Forelimb muscle (tissue), 1 donor: ENCODE measurements at regions not wholly inside any gene's neighbourhood (a gene's known extent, or its start where the extent isn't known, plus 50 kb on each side); places are given as distances from the start of the nearest gene placed in this dataset.

Experiments used
- DNase-seq: peaks from one replicate; pipeline ENCODE4 v3.0.0-alpha.2; 2013; ENCODE audit warnings: low read depth

DNA sequence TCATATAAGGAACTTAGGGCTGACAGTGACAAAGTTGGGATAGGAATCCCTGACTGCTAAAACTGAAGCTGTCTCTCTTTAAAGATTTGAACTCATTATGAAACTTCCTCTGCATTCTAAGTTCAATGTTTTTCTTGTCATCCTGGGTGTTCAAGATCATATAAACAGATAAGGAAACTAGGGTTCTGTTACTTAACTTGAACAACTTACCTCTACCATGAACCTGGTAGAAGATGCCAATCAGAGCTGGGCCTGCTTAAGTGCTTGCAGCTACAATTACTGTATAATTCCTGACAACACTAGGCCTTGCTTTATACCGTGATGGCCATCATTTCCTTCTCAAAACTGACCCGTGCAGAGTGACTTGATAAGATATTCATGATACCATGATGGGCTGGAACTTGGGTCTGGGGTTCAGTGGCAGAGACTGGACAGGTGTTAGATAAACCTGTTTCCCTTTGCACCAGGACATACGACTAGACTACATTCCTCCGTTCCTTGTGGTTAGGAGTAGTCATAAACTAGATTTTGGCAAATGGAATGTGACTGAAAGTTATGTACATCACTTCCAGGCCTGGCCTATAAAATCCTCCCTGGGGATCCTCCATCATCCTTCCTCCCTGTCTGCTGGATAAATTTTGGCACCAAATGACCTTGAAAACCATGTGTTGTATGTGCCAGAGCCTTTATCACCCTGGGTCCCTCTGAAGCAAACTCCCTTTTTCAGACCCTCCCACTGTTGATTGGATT, 172.2 kb upstream of the PRICKLE1 start:
- no peak for DNase-seq

DNA sequence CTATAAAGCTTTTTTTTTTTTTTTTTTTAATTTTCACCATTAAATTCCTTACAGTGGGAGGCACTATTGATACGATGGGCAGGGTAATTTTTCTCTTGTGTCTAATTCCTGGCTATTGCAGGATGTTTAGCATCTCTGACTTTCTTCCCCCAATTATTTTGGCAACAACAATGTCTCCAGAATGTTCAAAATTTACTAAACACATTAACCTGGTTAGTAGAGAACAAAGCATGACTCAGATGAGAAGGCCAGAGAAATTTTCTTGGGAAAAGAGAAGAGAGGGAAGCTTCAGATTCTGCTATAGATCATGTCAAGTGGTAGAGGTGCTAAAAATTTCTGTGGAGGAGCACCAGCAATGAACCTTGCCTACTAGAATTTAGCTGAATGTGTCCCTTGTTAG, 171.5 kb upstream of the PRICKLE1 start:
- DNase-seq = no peak

DNA sequence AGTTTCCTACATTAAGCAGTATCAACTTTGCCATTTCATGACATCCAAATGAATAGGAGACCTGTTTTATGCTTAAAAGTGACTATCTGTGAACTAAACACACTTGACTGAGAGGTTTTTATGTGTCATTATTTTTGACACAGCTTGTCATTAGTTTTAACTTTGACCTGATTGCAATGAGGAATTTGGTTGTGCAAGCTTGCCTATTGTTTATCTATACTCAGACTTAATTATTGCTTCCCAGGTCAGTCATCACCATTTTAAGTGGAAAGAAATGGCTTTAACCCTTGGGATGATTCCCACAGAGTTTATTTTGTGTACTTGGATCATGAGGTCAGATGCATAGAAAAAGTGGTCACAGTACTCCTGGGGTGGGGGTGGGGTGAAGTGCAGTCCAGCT, 171.0 kb upstream of the PRICKLE1 start:
- DNase-seq = no peak

DNA sequence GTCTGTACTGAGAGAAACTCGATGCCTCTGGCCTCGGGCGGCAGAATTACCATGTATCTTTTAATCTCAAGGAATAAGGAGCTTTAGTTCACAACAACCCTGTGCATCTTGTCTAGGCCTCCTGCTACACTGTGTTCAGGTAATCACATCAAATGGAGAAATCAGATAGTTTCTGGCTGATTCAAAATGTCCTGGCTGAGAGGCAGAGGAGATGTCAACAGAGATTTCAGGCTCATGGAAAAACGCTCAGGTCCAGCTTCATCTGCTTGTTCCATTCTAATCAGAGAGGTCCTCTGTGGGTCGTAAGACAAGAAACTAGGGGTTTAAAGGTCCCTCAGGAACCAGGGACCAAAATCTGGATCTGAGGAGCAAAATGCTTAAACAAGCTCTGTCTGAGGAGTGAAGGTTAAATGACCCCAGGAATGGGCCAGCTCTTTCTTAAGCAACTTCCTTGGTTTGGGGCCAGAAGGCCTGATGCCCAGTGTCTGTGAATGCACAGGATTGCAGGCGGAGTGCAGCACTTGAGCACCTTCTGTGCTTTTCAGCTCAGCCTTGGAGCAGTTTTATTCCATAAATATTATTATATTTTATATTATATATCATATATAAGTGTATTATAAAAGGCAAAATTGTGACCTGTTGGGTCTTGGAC, 170.2 kb upstream of the PRICKLE1 start:
- peak; percentile 73 for DNase-seq

DNA sequence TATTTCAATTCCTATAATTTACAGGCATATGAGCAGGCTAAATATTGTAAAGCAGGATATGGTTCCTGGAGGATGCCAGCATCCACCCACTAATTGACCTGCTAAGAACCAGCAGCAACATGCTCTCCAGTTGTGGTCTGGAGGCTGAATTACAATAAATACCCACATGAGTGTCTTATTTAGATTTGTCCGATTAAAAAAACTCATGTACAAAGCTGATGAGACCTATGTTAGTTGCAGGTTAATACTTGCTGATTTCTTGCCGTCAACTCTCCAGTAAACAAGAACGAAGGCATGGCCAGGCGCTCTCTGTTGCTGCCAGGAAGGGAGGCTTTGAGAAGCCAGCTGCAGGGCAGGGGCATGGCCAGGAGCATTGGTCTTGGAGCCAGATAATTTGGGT, 169.3 kb upstream of the PRICKLE1 start:
- no peak for DNase-seq

DNA sequence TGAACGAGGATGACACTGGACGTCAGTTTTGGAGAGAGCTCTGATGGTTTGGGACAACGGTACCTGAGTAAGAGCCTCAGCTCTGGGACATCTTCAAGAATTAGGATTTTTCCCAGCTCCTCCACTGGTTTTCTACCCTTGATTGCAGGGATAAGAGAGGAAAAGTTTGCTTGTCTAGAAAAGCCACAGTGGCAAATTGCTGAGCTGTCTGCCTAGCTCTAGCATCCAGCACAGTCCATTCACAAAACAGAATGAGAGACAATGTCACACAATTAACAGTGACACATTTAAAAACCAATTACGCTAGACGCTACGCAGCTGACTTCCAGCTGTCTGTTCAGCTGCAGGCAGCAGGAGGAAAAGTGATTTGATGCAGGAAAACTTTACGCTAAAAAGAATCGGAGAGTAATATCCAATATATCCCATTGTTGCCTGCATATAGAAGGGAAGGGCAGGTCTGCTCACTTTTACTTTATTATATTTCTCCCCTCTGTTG, 168.1 kb upstream of the PRICKLE1 start:
- no peak for DNase-seq

DNA sequence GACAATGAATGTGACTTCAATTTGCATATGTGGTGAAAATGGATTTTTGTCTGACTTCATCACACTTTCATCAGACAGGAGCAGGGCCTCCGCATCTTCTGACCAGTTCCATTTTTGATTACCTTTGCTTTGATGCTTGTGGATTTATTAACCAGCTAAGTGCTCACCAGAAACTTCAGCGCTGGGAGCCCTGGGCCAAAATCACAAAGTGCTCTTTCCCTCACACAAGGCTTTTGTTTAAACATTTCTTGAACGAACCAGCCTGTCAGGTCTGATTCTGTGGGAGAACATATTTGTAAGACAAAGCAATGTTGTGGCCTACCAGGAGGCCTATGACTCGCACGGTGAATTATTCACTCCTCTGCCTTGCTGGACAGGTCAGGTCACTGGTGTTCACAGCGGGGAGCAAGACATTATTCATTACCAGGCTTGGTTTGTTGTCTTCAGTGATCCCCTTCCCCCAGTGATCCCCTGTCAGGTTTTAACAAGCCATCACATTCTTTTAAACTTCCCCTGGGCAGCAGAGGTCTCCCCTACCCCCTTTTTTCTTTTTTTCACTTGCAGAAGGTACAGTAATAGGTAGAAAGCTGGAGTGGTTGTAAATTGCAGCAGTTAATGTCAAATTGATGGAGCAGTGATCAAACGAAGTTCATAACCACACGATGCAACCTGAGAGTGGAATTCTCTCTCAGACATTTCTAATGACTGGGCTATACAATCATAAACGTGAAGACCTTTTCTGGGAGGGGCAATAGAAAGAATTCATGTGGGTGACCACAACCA, 167.5 kb upstream of the PRICKLE1 start:
- DNase-seq = no peak

DNA sequence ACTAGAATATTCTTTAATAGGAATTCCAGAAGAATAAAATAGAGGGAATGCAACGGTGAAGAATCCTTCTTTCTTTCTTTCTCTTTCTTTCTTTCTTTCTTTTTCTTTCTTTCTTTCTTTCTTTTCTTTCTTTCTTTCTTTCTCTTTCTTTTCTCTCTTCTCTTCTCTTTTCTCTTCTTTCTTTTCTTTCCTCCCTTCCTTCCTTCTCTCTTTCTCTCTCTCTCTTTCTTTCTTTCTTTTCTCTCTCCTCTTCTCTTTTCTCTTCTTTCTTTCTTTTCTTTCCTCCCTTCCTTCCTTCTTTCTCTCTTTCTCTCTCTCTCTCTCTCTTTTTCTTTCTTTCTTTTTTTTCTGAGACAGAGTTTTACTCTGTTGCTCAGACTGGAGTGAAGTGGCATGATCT, 160.8 kb upstream of the PRICKLE1 start:
- no peak for DNase-seq

DNA sequence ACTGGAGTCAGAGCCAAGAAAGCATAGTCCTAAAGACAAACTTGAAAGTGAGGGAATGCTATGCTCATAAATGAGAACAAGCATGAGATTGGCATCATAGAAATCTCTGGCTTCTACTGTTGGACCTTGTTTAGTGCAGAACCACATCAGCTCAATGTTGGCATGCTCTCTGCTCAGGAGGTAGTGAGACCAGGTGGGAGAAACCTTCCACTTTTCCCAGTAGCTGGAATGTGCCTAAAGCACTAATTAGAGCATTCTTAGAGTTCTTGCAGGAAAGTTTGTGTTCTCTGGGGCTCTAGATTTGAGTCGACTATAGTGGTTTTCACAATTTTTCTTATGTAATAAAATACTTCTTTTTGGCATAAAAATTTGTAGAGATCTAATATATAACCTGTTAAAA, 159.7 kb upstream of the PRICKLE1 start:
- no peak for DNase-seq

DNA sequence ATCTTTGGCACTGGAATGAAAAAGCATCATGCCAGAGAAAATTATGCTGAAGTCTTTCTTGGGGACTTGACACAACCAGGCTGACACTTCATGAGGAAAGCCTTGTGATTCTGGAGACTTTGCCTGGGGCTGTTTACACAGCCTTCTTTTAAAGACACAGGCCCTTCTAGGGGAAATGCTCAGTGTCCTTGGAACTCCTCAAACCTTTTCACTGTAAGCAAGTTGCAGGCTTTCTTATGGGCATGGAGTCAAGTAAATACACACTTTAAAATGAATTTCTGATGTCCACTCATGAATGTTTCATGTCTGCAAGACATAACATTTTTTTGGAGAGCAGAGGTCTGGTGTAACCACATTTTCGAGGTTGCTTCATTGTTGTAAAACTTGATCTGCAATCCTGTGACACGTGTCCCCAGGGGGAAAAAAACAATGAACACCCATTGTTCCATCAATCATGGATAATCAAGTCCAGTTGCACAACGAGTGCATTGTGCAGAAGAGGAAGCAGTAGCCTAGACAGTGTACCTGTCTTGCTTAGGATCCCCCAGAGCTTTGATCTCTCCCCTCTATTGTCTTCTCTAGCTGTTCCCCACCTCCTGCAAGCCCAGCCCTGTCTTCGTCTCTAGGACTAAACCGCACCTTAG, 155.1 kb upstream of the PRICKLE1 start:
- no peak for DNase-seq

DNA sequence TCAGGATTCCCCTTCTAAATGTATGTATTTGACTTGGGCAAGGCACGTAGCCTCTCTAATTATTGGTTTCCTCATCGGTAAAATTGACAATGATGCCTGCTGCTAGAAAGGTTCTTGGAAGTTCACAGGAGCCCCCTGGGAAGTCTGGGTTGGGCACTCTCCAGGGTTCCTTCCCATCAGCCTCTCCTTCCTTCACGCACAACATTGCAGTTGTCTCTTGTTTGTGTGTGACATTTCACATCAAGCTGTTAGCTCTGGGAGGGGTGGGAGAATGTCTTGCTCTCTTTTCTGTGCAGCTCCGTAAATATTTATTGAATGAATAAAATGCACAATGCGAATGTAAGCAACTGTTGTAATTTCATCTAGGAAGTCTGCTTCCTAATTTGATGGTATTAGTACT, 153.2 kb upstream of the PRICKLE1 start:
- DNase-seq = no peak

DNA sequence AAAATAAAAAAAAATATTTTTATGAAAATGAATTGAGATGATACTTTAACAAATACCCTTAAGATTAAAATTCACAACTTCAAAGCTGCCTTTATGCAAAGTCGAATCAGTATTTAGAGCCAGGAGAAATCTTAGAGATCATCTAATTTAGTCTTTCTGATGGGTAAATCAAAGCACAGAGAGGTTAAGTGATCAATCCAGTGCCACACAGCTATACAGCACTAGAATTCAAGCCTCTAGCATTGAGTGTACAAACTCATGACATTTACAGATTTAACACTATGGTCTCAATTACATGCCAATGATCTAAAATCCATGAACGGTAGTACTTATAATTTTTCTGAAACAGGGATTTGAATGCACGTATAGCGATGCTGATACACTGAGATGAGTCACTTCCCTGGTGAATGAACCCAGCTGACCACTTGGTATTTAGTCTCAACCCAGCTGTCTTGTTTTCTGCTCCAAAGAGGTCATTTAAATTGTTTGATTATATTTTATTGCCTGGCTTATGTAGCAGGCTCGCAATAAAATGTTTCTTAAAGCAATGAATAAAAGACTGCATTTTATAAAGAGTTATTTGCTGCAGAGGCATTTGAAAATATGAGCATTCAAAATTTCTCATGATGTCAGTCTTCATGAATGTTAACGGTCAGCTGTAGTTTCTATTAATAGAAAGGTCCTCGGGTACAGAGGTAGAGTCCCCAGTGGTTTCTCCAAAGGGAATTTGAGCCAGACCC, 152.4 kb upstream of the PRICKLE1 start:
- peak; percentile 24 for DNase-seq

DNA sequence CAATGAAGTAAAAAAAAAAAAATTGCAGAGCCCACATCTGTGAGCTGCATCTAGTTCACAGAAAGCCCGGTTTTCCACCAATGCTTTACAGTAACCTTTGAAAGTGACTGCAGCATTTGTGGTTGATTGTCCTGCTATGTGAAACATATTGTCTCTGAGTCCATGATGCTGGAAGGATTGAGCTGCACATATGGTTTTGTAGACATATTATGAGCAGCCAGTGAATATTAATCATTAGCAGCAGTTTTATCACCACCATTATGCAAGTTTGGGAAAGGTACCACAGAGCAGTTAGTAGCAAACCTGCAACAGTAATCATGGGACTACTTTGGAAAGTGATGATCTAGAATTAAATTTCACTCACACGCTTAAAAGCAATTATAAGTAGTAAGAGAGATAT, 151.5 kb upstream of the PRICKLE1 start:
- DNase-seq = no peak

DNA sequence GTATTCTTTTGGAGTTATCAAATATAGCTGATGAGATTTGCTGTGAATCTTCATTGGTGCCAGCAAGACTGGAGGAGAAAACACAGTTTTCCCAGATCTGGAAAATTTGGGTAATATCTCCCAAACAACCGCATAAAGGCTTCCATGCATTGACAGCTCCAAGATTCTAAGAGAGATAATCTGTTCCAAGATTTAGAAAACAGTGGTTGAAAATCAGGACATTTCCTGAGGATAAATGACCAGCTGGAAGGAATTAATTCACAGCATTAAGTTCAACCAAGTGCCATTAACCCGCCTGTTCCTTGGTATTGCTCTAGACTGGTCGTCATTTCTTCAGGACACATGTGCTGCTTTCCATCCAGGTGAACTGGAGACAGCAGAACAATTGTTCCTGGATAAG, 147.9 kb upstream of the PRICKLE1 start:
- no peak for DNase-seq

DNA sequence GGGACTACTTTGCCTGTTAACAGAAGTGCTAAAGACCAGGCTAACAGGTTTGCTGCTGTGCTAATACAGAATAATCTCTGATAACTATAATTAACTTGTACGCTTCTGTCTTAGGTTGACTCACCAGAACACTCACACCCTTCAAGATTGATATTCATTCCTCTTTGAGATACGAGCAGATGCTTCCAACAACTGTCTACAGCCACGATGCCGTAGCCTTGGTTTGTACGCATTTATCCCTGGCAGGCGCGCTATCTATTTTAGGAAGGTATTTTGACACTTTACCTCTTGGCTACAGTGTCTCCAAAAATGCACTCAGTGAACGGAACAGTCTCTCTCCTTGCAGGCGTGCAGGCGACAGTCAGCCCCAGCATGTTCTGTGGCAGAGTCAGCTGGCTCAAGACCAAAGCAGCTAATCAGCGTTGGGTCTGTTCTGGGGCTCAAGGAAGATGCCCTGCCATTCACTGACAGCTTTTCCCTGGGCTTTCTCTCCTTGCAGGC, 146.4 kb upstream of the PRICKLE1 start:
- no peak for DNase-seq

DNA sequence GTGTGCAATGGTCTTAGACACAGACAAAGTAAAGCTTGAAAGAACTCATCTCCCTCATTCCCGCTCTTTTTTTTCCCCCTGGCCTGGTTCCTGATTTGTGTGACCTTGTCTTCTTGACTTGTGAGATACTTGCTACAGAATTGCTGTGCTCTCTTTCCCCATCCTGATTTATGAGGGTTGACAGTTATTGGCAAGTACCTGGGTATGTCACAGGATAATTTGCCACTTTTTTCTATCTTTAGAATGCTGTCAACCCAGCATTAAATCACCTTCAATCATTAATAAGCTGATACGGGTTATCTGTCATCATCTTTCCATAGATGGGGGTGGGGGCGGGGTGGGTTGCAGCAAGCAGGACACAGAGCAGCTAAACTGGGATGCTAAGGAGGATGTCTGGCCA, 144.4 kb upstream of the PRICKLE1 start:
- no peak for DNase-seq

DNA sequence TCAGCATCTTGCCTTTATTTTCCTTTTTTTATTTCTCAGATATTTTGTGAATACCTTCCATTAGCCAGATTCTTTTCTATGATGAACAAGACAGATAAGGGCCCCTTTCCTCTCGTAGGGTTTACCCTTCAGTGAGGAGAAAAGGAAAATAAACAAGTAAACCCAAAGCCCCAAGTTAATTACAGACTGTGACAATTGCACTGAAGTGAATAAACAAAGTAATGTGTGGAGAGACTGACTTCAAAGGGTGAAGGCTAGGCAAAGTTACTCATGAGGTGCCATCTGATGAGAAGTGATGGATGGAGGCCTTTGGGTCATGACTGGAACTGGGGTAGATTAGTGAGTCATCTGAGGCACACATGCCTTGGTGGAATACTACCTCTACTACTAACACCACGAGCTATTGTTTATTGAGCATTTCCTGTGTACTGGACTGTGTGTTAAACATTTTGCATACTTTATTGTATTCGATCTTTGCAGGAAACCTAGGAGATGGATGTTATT, 143.4 kb upstream of the PRICKLE1 start:
- DNase-seq = no peak

DNA sequence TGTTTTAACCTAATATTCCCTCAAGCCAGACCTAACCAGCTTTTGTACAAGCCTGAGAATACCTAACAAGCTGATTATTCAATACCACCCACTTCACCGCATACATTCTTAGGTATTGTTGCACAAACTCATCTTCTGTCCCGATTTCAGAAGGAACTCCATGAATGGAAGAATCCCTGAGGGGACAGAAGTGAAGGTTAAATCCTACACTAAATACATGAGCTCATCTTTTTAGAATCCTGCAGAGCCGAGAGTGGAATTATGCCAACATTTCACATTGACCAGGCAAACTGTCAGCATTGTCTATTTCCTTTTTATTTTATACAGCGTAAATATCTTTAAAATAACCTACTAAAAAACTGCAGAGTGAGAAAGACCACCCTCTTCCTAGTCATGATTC, 140.7 kb upstream of the PRICKLE1 start:
- DNase-seq = no peak

DNA sequence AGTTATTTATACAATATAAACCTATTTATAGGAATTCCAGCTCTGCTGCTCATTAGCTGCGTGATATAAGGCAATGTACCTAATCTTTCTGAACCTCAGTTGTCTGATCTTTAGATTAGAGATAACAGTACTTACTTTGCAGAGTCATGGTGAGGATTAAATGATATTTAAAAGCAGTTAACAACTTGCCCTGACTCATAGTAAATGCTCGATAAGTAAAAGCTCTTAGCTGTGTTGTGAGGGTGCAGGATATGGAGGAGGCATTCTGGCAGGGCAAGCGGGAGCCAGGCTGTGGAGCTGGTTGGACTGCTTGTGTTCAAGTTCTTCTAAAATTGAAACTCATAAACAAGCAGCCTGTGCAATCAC, 140.0 kb upstream of the PRICKLE1 start:
- DNase-seq = no peak

DNA sequence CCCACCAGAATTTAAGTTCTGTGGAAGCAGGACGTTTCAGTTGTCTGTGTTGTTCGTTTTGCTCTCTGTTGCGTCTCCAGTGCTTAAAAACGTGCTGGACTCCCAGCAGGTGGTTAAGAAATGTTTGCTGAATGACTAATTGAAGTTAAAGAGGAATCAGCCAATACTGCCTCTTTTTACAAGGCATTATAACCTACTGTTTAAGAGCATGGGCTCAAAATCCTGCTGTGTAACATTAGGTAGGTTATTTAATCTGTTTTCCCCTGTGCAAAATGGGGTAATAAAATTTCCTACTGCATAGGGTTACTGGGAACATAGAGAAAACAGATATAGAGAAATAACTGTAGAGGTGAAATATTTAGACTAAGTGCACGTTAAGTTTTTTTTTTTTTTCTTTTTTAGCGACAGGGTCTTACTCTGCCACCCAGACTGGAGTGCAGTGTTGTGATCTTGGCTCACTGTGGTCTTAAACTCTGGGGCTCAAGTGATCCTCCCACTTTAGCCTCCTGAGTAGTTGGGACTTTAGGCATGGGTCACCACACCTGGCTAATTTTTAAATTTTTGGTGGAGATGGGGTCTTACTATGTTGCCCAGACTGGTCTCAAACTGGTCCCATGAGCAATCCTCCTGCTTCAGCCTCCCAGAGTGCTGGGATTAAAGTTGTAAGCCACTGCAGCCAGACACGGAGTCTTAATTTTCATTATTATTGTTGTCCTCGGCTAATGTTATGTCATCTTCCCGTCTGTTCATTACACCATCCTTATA, 139.4 kb upstream of the PRICKLE1 start:
- DNase-seq = no peak
